Fibroblast of pulmonary artery (primary cell): ENCODE measurements at regions not wholly inside any gene's neighbourhood (a gene's known extent, or its start where the extent isn't known, plus 50 kb on each side); places are given as distances from the start of the nearest gene placed in this dataset.

Source experiments
- DNase-seq: peaks from one replicate; pipeline ENCODE4 v3.0.0-alpha.2; 2010; ENCODE audit warnings: low read depth
- H3K4me3 ChIP-seq: replicated peaks from 2 replicates; pipeline ENCODE4 v1.5.1; 2011; ENCODE audit warnings: low read depth, mild to moderate bottlenecking, control low read depth, low read length, moderate library complexity
- TF ChIP-seq, protein P1 (sequence below): IDR thresholded peaks from 2 replicates; pipeline ENCODE4 v1.5.1; 2011; ENCODE audit warnings: mild to moderate bottlenecking, control low read depth, low read length, inconsistent platforms; ENCODE audit errors: missing control alignments

DNA sequence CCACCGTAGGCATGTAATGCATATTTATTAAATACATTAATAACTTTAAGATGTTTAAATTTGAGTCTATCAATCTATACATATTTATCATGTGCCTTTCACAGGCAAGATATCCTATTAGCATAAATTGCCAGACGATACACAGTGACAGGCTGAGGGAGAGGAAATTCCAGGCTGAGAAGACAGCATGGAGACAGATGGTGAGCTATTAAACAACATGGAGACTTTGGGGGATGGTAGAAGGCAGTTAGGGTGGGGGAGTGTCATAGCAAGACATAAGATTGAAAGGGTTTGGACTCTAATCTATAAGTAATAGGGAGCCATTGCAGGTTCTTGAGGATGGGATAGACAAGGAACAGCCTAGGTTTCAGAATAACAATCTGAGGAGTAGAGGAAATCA lies 138.5 kb downstream of the NXPE2 start:
- H3K4me3 ChIP-seq, result no peak overlapping the region
- TF ChIP-seq, protein P1, sequence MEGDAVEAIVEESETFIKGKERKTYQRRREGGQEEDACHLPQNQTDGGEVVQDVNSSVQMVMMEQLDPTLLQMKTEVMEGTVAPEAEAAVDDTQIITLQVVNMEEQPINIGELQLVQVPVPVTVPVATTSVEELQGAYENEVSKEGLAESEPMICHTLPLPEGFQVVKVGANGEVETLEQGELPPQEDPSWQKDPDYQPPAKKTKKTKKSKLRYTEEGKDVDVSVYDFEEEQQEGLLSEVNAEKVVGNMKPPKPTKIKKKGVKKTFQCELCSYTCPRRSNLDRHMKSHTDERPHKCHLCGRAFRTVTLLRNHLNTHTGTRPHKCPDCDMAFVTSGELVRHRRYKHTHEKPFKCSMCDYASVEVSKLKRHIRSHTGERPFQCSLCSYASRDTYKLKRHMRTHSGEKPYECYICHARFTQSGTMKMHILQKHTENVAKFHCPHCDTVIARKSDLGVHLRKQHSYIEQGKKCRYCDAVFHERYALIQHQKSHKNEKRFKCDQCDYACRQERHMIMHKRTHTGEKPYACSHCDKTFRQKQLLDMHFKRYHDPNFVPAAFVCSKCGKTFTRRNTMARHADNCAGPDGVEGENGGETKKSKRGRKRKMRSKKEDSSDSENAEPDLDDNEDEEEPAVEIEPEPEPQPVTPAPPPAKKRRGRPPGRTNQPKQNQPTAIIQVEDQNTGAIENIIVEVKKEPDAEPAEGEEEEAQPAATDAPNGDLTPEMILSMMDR, result no peak

DNA sequence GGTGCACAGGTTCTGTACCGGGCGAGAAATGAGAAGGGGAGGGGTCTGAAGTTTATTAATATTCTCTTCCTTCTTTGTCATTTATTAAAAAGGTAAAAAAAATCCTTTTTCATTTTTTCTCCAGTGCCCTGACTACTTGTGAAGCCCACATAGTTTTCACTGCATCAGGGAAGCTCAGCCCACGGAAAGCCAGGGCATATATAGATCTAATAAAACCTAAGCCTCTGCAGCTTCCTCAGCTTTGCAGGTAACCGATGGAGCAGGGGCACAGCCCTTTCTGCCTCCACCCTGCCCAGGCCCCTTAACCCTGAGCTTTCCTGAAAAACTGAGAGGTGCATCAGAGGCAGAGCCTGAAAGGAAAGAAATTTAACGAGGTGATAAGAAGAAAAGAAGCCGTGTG lies 140.1 kb downstream of the NXPE2 start:
- no peak overlapping the region for H3K4me3 ChIP-seq
- TF ChIP-seq, protein P1, result no peak
- DNase-seq, result no peak

More for the DNA sequence above, 138.5 kb downstream of the NXPE2 start:
- no peak for DNase-seq

DNA sequence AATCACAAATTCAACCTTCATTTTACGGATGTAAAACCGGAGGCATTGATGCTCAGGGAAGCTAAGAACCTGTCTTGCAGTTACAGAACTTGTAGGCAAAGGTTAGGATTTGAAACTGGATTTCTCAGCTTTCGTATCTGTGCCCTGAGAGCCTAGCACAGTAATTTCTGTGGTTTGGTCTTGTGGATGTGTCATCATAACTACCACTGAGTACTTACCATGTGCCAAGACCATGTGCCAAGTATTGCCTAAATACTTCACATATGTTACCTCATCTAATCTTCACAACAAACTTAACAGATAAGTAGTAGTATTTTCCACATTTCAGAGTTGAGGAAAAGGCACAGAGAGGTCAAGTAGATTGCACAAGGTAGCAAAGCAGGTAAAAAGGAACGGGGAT lies 140.7 kb downstream of the NXPE2 start:
- no peak overlapping the region for H3K4me3 ChIP-seq
- TF ChIP-seq, protein P1, result no peak
- DNase-seq, result no peak

DNA sequence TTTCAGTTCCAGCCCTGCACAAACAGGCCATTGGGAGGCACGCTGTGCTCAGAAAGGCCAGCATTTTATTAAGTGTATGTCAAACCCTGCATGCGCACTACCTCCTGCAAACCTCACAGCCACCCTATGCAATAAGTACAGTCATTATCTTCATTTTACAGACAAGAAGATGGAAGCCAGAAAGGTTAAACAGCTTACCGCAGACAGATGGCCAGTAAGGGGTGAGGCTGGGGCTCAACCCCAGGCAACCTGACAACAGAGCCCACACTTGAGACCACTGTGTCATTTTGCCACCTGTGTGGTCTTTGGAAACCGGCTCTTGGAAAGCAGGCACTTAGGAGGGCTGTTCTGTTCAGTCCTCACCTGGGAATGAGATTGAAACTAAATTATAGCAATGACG lies 142.3 kb downstream of the NXPE2 start:
- no peak for DNase-seq
- TF ChIP-seq, protein P1, result no peak
- H3K4me3 ChIP-seq, result no peak overlapping the region

DNA sequence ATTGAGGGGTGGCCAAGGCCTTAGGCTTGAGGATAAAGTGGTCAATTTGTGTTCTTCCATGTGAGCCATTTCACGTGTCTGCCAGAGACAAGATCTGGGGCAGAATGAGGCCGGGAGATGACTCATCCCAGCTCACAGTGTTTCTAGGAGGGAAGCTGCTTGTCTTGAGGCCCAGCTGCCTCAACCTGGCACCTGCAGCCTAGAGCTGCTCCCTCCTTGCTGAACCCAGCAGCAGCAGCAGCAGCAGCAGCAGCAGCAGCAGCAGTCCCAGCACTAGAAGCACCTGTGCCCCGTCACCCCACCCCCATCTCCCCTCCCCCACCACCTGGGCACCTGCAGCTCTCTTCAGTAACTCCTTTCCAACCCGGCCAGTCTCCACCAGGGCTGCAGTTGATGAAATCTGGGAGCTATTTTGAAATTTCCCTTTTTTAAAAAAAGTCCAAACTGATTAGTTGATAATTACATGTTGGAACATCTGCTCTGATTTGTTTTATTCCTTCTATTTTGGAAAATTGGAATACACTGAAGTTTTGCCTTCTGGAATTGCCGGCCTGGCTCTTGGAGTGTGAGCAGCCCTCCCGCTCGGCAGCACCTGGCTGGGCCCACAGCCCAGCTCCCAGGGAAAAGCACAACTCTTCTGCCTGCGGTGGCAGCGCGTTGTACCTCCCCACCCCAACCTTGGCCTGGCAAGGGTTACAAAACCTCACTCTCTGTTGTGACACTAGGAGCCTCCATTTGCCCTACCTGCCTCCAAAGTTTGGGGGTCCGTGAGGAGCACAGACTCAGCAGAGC lies 143.5 kb downstream of the NXPE2 start:
- no peak for DNase-seq
- no peak overlapping the region for H3K4me3 ChIP-seq
- TF ChIP-seq, protein P1, result no peak

DNA sequence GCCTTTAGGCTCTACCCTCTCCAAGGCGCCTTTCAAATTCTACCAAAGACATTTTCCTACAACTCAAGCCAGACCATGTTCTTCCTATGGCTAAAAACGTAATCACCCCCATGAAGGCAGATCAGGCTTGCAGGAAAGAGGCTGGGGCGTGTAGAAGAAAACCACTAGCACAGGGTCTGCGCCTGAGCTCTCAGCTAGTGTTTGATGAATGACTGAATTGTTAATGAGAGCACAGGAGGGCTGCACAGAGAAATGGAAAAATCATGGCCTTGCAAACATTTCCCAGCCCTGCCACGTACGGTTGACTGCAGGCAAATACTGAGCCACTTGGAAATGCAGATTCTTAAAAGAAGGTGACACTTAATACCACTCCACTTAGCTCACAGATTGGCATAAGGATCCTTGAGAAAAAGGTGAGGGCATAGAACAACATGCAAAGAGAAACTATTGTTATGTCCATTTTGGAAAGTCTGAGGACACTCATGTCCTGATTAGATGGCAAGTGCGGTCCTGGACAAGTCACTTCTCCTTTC lies 148.6 kb downstream of the NXPE2 start:
- H3K4me3 ChIP-seq, result no peak overlapping the region
- DNase-seq, result no peak
- TF ChIP-seq, protein P1, result no peak

DNA sequence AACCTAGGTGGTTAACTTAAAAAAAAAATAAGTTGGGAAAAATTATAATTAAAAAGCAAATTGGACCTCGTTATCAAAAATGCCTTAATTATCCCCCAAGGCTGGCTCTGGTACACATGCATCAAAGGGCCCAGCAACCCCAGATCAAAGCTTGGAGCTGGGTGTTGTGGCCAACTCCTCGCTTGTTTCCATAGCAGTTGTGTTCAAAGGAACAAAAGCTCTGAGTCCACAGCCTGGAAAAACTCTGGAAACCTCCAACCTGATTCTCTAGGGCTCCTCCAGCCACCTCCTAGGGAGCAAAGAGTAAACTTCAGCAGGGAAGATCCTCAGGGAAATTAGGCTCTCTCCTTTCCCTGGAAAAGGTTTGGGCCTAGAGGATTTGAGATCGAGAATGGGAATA lies 149.4 kb downstream of the NXPE2 start:
- H3K4me3 ChIP-seq, result no peak overlapping the region
- TF ChIP-seq, protein P1, result no peak
- DNase-seq, result no peak
